ENCODE measurements at regions not wholly inside any gene's neighbourhood (a gene's known extent, or its start where the extent isn't known, plus 50 kb on each side); places are given as distances from the start of the nearest gene placed in this dataset.

DNA sequence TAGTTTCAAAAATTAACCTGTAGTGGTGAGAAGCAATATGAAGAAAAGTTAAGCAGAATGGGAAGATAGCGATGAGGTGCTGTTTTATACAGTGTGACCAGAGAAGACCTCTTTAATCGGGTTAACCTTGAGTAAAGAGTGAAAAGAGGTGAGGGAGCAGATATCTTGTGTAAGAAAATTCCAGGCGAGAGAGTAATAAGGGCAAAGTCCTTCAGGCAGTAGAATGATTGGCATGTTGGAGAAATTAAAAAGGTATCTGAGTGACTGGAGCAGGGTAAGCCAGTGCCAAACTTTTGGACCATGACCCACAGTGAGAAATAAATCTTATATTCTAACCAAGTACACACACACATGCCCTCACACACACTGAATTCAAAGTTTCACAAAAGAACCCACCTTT, 374.7 kb upstream of the LARGE1 start:
- Histone ChIP-seq H3K36me3 (ENCODE audit: control insufficient read depth, insufficient read depth, low read length) (no peaks in the 10 kb centered on the region), H3K27me3 (ENCODE audit: control insufficient read depth, insufficient read depth, low read length) (no peaks in the 10 kb centered on the region), H3K4me3 (ENCODE audit: low read depth, low read length) (no peak overlapping the region)
- POLR2A ChIA-PET: no interaction called here
- CTCF ChIA-PET: no interaction called here
- no peak for DNase-seq (ENCODE audit: low read depth)
- TF ChIP-seq, protein P1, sequence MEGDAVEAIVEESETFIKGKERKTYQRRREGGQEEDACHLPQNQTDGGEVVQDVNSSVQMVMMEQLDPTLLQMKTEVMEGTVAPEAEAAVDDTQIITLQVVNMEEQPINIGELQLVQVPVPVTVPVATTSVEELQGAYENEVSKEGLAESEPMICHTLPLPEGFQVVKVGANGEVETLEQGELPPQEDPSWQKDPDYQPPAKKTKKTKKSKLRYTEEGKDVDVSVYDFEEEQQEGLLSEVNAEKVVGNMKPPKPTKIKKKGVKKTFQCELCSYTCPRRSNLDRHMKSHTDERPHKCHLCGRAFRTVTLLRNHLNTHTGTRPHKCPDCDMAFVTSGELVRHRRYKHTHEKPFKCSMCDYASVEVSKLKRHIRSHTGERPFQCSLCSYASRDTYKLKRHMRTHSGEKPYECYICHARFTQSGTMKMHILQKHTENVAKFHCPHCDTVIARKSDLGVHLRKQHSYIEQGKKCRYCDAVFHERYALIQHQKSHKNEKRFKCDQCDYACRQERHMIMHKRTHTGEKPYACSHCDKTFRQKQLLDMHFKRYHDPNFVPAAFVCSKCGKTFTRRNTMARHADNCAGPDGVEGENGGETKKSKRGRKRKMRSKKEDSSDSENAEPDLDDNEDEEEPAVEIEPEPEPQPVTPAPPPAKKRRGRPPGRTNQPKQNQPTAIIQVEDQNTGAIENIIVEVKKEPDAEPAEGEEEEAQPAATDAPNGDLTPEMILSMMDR (IDR thresholded peaks at IDR 0.05; ENCODE audit: insufficient read depth, low read depth, low read length): no peak

DNA sequence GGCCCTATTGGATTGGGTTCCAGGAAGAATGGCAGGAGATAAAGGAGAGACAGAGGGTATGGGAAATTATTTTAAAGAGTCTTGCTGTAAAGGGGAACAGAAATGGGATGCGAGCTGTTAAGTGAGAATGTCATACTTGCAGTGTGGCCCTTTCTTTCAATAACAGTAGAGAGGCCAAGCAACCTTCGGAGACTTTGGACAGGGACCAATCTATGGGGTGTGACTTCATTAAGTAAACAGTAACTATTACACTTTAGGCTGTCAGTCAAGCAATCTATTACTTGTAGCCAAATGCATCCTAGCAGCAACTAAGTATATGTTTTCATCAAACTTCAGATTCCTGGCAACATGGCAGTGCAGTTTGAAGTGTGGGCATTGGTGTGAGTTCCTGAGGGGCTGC, 376.2 kb upstream of the LARGE1 start:
- Histone ChIP-seq H3K4me3 (ENCODE audit: low read depth, low read length) (no peak overlapping the region), H3K36me3 (ENCODE audit: control insufficient read depth, insufficient read depth, low read length) (no peaks in the 10 kb centered on the region), H3K27me3 (ENCODE audit: control insufficient read depth, insufficient read depth, low read length) (no peaks in the 10 kb centered on the region)
- ChIA-PET POLR2A (no interaction called here), CTCF (no interaction called here)
- DNase-seq (ENCODE audit: low read depth): no peak
- TF ChIP-seq, protein P1 (IDR thresholded peaks at IDR 0.05; ENCODE audit: insufficient read depth, low read depth, low read length): no peak

DNA sequence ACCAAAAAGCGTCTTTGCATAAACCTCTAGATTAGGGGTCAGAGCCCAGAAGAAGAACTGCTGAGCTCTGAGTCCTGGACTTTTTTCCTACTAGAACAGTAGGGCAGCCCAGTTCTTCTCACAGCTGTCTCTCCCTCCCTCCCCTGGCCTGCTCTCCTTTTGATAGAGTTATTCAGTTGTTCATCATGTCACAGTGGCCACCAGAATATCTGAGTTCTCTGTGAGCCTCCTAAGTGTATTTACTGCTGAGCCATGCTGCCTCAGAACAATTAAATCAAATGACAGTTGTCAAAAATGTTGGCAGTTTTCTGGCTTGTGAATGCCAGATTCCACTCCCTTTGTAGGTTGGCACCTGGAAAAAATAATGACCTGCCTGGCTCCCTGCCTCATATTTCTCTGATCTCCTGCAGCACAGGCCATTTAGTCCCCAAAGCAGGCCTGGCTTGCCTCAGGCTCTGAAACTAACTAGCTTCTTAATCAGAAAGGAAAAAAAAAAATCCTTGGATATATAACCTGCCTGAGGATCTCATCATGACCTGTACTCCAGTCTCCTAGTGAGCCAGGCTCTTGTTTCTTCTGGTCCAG, 377.4 kb upstream of the LARGE1 start:
- DNase-seq (ENCODE audit: low read depth): no peak
- POLR2A ChIA-PET: no interaction called here
- H3K36me3 ChIP-seq (ENCODE audit: control insufficient read depth, insufficient read depth, low read length): no peaks in the 10 kb centered on the region
- TF ChIP-seq, protein P1 (IDR thresholded peaks at IDR 0.05; ENCODE audit: insufficient read depth, low read depth, low read length): no peak
- H3K27me3 ChIP-seq (ENCODE audit: control insufficient read depth, insufficient read depth, low read length): no peaks in the 10 kb centered on the region
- CTCF ChIA-PET: no interaction called here
- no peak overlapping the region for H3K4me3 ChIP-seq (ENCODE audit: low read depth, low read length)

DNA sequence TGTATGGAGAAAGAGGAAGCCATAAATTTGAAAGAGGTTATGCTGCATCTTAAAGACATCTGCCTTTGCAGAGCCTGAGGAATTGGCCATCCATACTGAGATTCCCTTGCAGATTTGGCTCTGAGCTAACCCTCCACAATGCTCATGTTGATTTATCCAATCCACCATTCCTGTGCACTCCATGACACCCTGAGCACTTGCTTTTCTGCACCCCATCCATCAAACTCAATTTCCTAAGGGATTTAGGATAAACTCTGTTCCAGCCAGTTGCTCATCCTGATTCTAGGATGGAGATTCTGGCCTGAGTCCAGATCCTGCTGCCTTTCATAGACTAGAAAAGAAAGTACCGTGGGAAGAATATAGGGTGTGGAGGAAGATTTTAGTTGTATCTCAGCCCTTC, 379.2 kb upstream of the LARGE1 start:
- no peak overlapping the region for H3K4me3 ChIP-seq (ENCODE audit: low read depth, low read length)
- POLR2A ChIA-PET: no interaction called here
- no peak for DNase-seq (ENCODE audit: low read depth)

DNA sequence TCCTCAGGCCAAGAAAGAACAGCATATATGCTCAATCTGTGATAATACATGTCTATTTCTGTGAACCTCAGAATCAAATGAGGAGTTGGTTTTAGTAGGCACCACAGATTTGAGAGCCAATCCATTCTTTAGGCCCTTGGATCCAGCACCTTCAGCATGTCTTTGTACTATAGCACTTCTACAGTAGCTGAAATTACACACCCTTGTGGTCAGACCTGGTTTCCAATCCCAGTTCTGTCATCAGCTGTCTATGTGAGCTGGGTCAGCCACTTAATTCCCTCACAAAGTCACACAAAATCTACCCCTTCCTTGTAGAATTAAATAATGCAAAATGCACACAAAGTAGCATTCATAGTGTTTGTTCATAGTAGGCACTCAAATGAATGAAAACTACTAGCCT, 381.3 kb upstream of the LARGE1 start:
- H3K4me3 ChIP-seq (ENCODE audit: low read depth, low read length): no peak overlapping the region
- CTCF ChIA-PET: no interaction called here
- POLR2A ChIA-PET: no interaction called here
- no peak for DNase-seq (ENCODE audit: low read depth)
- TF ChIP-seq, protein P1 (IDR thresholded peaks at IDR 0.05; ENCODE audit: insufficient read depth, low read depth, low read length): no peak
- H3K36me3 ChIP-seq (ENCODE audit: control insufficient read depth, insufficient read depth, low read length): no peaks in the 10 kb centered on the region
- H3K27me3 ChIP-seq (ENCODE audit: control insufficient read depth, insufficient read depth, low read length): no peaks in the 10 kb centered on the region

More for the DNA sequence above, 379.2 kb upstream of the LARGE1 start:
- TF ChIP-seq, protein P1 (IDR thresholded peaks at IDR 0.05; ENCODE audit: insufficient read depth, low read depth, low read length): no peak
- no peaks in the 10 kb centered on the region for H3K36me3 ChIP-seq (ENCODE audit: control insufficient read depth, insufficient read depth, low read length)
- H3K27me3 ChIP-seq (ENCODE audit: control insufficient read depth, insufficient read depth, low read length): no peaks in the 10 kb centered on the region
- CTCF ChIA-PET: no interaction called here
